ENCODE measurements at regions not wholly inside any gene's neighbourhood (a gene's known extent, or its start where the extent isn't known, plus 50 kb on each side); places are given as distances from the start of the nearest gene placed in this dataset.

DNA sequence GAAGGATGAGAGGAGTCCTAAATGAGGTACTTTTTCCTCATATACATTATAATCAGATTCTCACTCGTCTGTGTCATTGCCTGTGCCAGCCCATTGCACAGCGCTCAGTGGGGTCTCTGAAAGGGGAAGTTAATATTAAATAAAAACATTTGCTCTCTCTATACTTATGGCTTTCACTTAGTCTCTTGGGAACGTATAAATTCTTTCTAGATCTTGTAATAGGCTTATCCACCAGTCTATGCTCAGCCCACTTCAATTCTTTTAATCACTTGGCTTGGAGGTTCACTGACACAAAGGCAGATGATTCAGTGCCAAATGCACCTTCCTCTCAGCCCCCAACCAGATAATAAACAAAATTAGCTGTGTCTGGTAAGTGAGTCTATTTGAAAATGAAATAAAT is 164.3 kb upstream of the OGFRL1 start:
- peaks cover 42% of the 10 kb centered on the region for H3K4me1 Mint-ChIP-seq (ENCODE audit: unreplicated experiment)
- TF ChIP-seq, protein P1, sequence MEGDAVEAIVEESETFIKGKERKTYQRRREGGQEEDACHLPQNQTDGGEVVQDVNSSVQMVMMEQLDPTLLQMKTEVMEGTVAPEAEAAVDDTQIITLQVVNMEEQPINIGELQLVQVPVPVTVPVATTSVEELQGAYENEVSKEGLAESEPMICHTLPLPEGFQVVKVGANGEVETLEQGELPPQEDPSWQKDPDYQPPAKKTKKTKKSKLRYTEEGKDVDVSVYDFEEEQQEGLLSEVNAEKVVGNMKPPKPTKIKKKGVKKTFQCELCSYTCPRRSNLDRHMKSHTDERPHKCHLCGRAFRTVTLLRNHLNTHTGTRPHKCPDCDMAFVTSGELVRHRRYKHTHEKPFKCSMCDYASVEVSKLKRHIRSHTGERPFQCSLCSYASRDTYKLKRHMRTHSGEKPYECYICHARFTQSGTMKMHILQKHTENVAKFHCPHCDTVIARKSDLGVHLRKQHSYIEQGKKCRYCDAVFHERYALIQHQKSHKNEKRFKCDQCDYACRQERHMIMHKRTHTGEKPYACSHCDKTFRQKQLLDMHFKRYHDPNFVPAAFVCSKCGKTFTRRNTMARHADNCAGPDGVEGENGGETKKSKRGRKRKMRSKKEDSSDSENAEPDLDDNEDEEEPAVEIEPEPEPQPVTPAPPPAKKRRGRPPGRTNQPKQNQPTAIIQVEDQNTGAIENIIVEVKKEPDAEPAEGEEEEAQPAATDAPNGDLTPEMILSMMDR (IDR thresholded peaks at IDR 0.05), result no peak
- H3K27ac Mint-ChIP-seq (ENCODE audit: unreplicated experiment), result peak overlapping the region; percentile 89
- H3K27me3 Mint-ChIP-seq (ENCODE audit: unreplicated experiment), result no peaks in the 10 kb centered on the region
- H3K9me3 Mint-ChIP-seq (ENCODE audit: unreplicated experiment), result peaks cover 15% of the 10 kb centered on the region
- no peak for DNase-seq (ENCODE audit: extremely low spot score, unreplicated experiment)
- H3K36me3 Mint-ChIP-seq (ENCODE audit: unreplicated experiment), result peaks cover 8% of the 10 kb centered on the region
- no peak overlapping the region for H3K4me3 Mint-ChIP-seq (ENCODE audit: unreplicated experiment)

DNA sequence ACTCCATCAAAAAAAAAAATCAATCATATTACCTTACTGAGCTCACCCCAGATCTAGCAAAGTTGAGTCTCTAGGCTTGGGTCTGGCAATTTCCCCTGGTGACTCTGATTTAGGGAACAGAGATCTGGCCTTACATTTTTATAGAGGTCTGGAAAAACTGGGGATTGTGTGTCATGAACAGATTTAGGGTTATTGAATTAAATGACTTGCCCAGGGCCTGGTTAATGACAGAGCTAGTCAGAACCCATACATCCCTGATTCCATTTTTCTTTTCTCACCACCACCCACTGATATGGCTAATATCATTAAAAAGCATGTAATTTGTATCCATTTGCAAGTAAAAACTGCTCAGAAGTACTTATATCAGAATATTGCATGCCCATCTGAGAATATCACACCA is 163.4 kb upstream of the OGFRL1 start:
- peaks cover 6% of the 10 kb centered on the region for H3K9me3 Mint-ChIP-seq (ENCODE audit: unreplicated experiment)
- no peak overlapping the region for H3K4me3 Mint-ChIP-seq (ENCODE audit: unreplicated experiment)
- H3K27ac Mint-ChIP-seq (ENCODE audit: unreplicated experiment), result peak overlapping the region; percentile 89
- H3K36me3 Mint-ChIP-seq (ENCODE audit: unreplicated experiment), result peaks cover 1% of the 10 kb centered on the region
- H3K27me3 Mint-ChIP-seq (ENCODE audit: unreplicated experiment), result no peaks in the 10 kb centered on the region
- no peak for DNase-seq (ENCODE audit: extremely low spot score, unreplicated experiment)
- TF ChIP-seq, protein P1 (IDR thresholded peaks at IDR 0.05), result no peak
- H3K4me1 Mint-ChIP-seq (ENCODE audit: unreplicated experiment), result peaks cover 48% of the 10 kb centered on the region

DNA sequence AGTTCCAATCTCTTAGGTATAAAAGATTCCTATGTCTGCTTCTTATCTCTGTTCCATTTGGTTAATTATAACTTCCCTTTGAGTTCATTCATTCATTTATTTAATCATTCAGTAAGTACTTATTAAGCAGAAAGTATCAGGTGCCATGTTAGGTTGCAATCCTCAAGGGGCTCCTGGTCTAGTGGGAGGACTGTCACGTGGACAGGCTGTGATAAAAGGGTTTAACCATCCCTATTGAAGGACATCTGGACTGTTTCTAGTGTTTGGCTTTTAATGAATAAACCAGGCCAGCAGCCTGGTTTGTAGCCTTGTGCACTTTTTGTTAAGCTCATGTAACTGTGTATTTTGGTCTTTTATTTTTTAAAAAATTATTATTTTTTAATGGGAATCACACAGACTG is 162.1 kb upstream of the OGFRL1 start:
- Mint-ChIP-seq H3K27me3 (ENCODE audit: unreplicated experiment) (no peaks in the 10 kb centered on the region), H3K27ac (ENCODE audit: unreplicated experiment) (no peak overlapping the region), H3K4me3 (ENCODE audit: unreplicated experiment) (no peak overlapping the region), H3K4me1 (ENCODE audit: unreplicated experiment) (peaks cover 55% of the 10 kb centered on the region), H3K9me3 (ENCODE audit: unreplicated experiment) (peaks cover 4% of the 10 kb centered on the region), H3K36me3 (ENCODE audit: unreplicated experiment) (no peaks in the 10 kb centered on the region)
- no peak for DNase-seq (ENCODE audit: extremely low spot score, unreplicated experiment)
- TF ChIP-seq, protein P1 (IDR thresholded peaks at IDR 0.05), result no peak

DNA sequence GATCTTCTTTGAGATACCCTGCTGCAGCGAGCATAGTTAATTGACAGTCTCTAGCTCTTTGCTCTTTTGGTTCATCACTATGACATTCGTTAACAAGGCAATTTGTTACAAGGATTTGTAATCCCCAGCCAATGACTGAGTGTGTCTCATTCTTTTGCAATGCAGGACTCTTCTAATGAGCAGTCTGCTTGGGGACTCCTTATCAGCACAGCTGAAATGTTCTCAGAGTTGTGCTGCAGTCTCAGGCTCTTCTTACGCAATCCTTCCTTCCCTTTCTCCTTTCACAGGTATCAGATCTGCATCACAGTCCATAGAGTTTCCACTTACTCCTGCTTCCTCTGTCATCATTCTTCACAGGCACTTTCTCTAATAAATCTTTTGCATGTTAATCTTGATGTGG is 161.2 kb upstream of the OGFRL1 start:
- TF ChIP-seq, protein P1 (IDR thresholded peaks at IDR 0.05), result no peak
- DNase-seq (ENCODE audit: extremely low spot score, unreplicated experiment), result no peak
- H3K36me3 Mint-ChIP-seq (ENCODE audit: unreplicated experiment), result no peaks in the 10 kb centered on the region
- no peak overlapping the region for H3K4me3 Mint-ChIP-seq (ENCODE audit: unreplicated experiment)
- H3K27ac Mint-ChIP-seq (ENCODE audit: unreplicated experiment), result peak overlapping the region; percentile 13
- H3K9me3 Mint-ChIP-seq (ENCODE audit: unreplicated experiment), result peaks cover 4% of the 10 kb centered on the region
- peaks cover 48% of the 10 kb centered on the region for H3K4me1 Mint-ChIP-seq (ENCODE audit: unreplicated experiment)
- no peaks in the 10 kb centered on the region for H3K27me3 Mint-ChIP-seq (ENCODE audit: unreplicated experiment)

DNA sequence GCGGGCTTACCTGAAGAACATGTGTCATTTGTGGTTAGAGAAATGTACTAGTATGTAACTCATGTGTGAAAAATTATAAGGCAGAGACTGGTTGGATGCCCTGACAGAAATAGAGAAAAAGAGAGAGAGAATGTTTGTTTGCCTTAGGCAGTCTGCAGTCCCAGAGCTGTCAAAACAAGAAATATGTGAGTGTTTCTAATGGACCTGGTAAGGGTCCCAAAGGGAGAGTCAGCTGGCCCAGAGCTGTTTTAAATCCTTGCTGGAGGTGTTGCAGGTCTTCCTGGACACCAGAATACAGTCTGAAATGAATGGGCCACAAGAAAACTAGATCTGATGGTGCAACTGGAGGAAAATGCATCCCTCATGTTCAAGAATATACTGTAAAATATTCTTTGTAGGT is 158.3 kb upstream of the OGFRL1 start:
- H3K4me3 Mint-ChIP-seq (ENCODE audit: unreplicated experiment), result no peak overlapping the region
- TF ChIP-seq, protein P1 (IDR thresholded peaks at IDR 0.05), result no peak
- DNase-seq (ENCODE audit: extremely low spot score, unreplicated experiment), result no peak
- H3K36me3 Mint-ChIP-seq (ENCODE audit: unreplicated experiment), result no peaks in the 10 kb centered on the region
- H3K27ac Mint-ChIP-seq (ENCODE audit: unreplicated experiment), result peak overlapping the region; percentile 0
- peaks cover 4% of the 10 kb centered on the region for H3K9me3 Mint-ChIP-seq (ENCODE audit: unreplicated experiment)
- H3K4me1 Mint-ChIP-seq (ENCODE audit: unreplicated experiment), result peaks cover 19% of the 10 kb centered on the region
- no peaks in the 10 kb centered on the region for H3K27me3 Mint-ChIP-seq (ENCODE audit: unreplicated experiment)

Measured in osteocyte (in vitro differentiated cells).